Stomach smooth muscle (tissue), 2 donors: ENCODE measurements at regions not wholly inside any gene's neighbourhood (a gene's known extent, or its start where the extent isn't known, plus 50 kb on each side); places are given as distances from the start of the nearest gene placed in this dataset.

Source experiments
- H3K27ac ChIP-seq: one replicate; pipeline ENCODE4 v1.7.0; 2013; ENCODE audit warnings: mild to moderate bottlenecking, low read length, inconsistent platforms
- H3K27me3 ChIP-seq, 2 donors: one replicate each; pipeline ENCODE4 v1.7.0; 2013; ENCODE audit warnings: low read length in 2 of 2; ENCODE audit not compliant: insufficient read depth in 2 of 2, control insufficient read depth in 1 of 2
- H3K36me3 ChIP-seq, 2 donors: one replicate each; pipeline ENCODE4 v1.7.0; 2013; ENCODE audit warnings: low read length in 2 of 2; ENCODE audit not compliant: control insufficient read depth in 2 of 2, insufficient read depth in 2 of 2
- H3K4me1 ChIP-seq: one replicate; pipeline ENCODE4 v1.7.0; 2013; ENCODE audit warnings: low read length; ENCODE audit not compliant: control insufficient read depth, insufficient read depth
- H3K4me3 ChIP-seq, 2 donors: one replicate each; pipeline ENCODE4 v1.7.0; 2013; ENCODE audit warnings: low read length in 2 of 2
- H3K9ac ChIP-seq, 2 donors: one replicate each; pipeline ENCODE4 v1.7.0; 2013; ENCODE audit warnings: low read length in 2 of 2, mild to moderate bottlenecking in 1 of 2
- H3K9me3 ChIP-seq, 2 donors: one replicate each; pipeline ENCODE4 v1.7.0; 2013; ENCODE audit warnings: low read length in 2 of 2; ENCODE audit not compliant: control insufficient read depth in 2 of 2
- donor health status: healthy.
- donor health status: Pancreatic carcinoma.

- no peak overlapping the region for H3K4me3 ChIP-seq
- H3K27ac ChIP-seq = no peak overlapping the region
- no peaks in the 10 kb centered on the region for H3K9me3 ChIP-seq
Observed at GRCh38 chr6:21395121-21395520, 198.4 kb upstream of the SOX4 start.

DNA sequence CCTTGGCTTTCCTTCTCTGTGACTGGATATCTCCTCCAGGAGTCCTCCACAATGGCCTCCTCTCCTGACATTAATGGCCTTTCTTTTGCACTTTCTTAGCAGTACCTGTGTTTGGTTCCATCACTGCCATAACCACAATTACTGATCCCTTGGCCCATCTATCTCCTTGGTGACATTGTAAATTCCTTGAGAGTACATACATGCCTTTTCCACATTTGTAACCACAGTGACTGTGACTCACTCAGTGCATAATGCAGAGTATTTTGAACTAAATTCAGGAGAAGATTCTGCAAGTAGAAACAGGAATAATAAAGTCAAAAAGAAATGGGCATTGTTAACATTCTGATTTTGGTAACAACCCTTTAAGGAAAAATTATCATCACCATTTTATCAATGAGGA, 197.2 kb upstream of the SOX4 start:
- no peaks in the 10 kb centered on the region for H3K9me3 ChIP-seq
- H3K36me3 ChIP-seq = no peaks in the 10 kb centered on the region
- H3K4me1 ChIP-seq = no peaks in the 10 kb centered on the region
- no peak overlapping the region for H3K4me3 ChIP-seq
- no peaks in the 10 kb centered on the region for H3K27me3 ChIP-seq
- H3K27ac ChIP-seq = no peak overlapping the region
- H3K9ac ChIP-seq = no peak overlapping the region

More at GRCh38 chr6:21395121-21395520, 198.4 kb upstream of the SOX4 start:
- H3K4me1 ChIP-seq = no peaks in the 10 kb centered on the region
- H3K9ac ChIP-seq = no peak overlapping the region
- no peaks in the 10 kb centered on the region for H3K36me3 ChIP-seq
- H3K27me3 ChIP-seq = no peaks in the 10 kb centered on the region

DNA sequence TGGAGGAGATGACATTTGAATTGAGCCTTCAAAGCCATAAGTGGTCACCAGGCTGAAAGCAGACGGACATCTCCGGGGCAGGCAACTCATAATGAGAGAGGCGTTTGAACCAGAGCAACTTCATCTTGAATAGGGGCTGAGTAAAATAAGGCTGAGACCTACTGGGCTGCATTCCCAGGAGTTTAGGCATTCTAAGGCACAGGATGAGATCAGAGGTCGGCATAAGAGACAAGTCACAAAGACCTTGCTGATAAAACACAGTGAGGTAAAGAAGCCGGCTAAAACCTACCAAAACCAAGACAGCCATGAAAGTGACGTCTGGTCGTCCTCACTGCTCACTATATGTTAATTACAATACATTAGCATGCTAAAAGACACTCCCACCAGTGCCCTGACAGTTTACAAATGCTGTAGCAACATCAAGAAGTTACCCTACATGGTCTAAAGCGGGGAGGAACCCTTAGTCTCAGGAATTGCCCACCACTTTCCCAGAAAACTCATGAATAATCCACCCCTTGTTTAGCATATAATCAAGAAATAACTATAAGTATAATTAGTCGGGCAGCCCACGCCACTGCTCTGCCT, 194.7 kb upstream of the SOX4 start:
- Histone ChIP-seq H3K4me3 (no peak overlapping the region), H3K4me1 (no peaks in the 10 kb centered on the region), H3K9ac (no peak overlapping the region), H3K27me3 (no peaks in the 10 kb centered on the region), H3K27ac (no peak overlapping the region), H3K9me3 (no peaks in the 10 kb centered on the region), H3K36me3 (no peaks in the 10 kb centered on the region)

DNA sequence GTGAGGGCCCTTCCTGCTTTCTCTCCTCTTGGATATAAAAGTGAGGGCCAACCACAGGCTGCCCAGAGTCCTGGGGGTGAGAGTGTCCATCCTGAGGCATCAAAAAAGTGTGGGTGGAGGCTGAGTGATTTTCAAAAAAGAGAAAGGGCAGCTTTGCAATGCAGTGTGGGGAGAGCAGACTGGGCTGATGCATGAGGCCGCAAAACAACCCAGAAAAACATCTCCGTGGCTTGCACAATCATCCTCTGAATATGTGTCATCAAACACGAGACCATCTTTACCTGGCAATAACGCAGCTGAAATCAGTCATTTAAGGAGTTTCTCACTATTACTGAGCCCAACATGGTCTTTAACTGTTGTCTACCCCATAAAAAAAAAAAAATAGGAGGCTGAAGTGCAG, 191.2 kb upstream of the SOX4 start:
- H3K36me3 ChIP-seq = no peaks in the 10 kb centered on the region
- no peaks in the 10 kb centered on the region for H3K27me3 ChIP-seq
- H3K27ac ChIP-seq = no peak overlapping the region
- H3K9me3 ChIP-seq = no peaks in the 10 kb centered on the region
- H3K4me1 ChIP-seq = no peaks in the 10 kb centered on the region
- H3K9ac ChIP-seq = no peak overlapping the region
- H3K4me3 ChIP-seq = no peak overlapping the region

- Histone ChIP-seq H3K27me3 (no peaks in the 10 kb centered on the region), H3K27ac (no peak overlapping the region), H3K4me1 (no peaks in the 10 kb centered on the region), H3K36me3 (no peaks in the 10 kb centered on the region), H3K4me3 (no peak overlapping the region), H3K9me3 (no peaks in the 10 kb centered on the region), H3K9ac (no peak overlapping the region)
Observed at GRCh38 chr6:21404577-21404976, 189.0 kb upstream of the SOX4 start.

- Histone ChIP-seq H3K36me3 (no peaks in the 10 kb centered on the region), H3K4me3 (no peak overlapping the region), H3K4me1 (no peaks in the 10 kb centered on the region), H3K9me3 (peaks cover 0 to 2% of the 10 kb centered on the region in 2 donors), H3K9ac (no peak overlapping the region), H3K27ac (no peak overlapping the region), H3K27me3 (no peaks in the 10 kb centered on the region)
Observed at GRCh38 chr6:21406316-21406715, 187.2 kb upstream of the SOX4 start.

DNA sequence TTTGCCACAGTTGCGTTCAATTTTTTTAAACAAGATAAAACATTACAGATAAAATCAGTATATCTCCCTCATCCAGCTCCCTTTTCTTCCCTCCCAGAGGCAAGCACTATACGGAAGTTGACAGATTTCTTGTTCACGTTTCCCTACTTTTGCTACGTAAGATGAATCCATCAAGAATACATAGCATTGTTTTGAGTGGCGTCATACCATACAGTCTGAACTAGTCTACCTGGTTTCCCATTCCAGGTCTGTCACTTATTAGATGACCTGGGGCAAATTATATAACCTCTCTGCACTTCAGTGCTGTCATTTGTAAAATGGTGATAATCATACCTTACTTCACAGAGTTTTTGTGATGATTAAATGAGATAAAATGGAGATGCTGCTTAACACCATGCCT, 184.3 kb upstream of the SOX4 start:
- Histone ChIP-seq H3K9me3 (peaks cover 0 to 2% of the 10 kb centered on the region in 2 donors), H3K36me3 (no peaks in the 10 kb centered on the region), H3K4me1 (no peaks in the 10 kb centered on the region), H3K4me3 (no peak overlapping the region), H3K9ac (no peak overlapping the region), H3K27ac (no peak overlapping the region), H3K27me3 (no peaks in the 10 kb centered on the region)

- Histone ChIP-seq H3K27ac (no peak overlapping the region), H3K9ac (no peak overlapping the region), H3K36me3 (no peaks in the 10 kb centered on the region), H3K4me3 (no peak overlapping the region), H3K9me3 (peaks cover 0 to 2% of the 10 kb centered on the region in 2 donors), H3K4me1 (no peaks in the 10 kb centered on the region), H3K27me3 (no peaks in the 10 kb centered on the region)
Observed at GRCh38 chr6:21413428-21413827, 180.1 kb upstream of the SOX4 start.

DNA sequence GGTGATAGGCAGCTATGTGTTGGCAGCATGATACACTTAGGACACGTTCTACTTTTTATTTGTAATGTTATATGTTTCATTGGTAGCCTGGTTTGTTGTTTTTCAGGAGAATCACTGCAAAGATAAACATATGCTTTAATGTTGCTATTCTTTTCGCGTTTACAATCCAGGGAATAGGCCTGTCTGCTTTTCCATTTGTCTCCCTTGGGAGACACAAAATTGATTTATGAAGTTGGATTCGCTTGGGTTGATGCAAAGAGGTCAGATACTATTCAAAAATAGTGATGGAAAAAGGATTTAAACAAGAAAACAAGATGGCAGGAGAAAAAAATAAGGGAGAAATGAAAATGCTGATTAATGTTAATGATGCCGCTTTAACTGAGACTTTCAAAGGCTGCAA, 179.5 kb upstream of the SOX4 start:
- H3K4me3 ChIP-seq = no peak overlapping the region
- no peaks in the 10 kb centered on the region for H3K36me3 ChIP-seq
- H3K4me1 ChIP-seq = no peaks in the 10 kb centered on the region
- H3K9ac ChIP-seq = no peak overlapping the region
- no peak overlapping the region for H3K27ac ChIP-seq
- H3K9me3 ChIP-seq = peaks cover 0 to 2% of the 10 kb centered on the region in 2 donors
- H3K27me3 ChIP-seq = no peaks in the 10 kb centered on the region

DNA sequence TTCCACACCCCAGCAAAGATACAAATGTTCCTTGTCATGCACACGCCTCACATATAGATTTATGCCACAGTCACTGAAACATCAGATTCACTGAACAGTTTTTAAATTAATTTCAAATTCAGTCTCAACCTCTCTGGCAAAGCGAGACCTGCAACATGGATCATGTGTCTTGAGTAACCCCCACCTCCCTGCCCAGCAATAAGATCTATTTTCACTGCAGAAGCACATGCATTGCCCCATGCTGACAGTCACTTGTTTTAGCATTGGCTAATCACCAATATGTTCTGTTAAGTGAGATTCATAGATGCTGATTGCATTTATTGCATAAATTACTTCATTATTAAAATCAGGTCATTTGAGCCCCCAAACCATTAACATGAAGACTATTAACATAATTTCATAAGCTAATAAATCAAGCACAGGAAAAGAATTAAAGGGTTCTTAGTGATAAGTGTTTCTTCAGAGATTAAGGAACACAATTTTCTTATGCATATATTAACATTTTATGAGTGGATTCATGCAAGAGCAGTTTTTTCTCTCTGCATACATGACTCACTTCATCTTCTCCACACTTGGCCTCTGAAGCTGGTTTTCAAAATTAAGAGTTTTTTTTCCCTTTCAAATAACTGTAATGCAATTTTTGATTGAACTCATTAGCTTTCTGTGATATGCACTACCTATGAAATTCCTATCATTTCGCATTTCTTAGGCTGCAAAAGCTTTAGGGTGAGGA, 173.2 kb upstream of the SOX4 start:
- no peak overlapping the region for H3K27ac ChIP-seq
- H3K9ac ChIP-seq = no peak overlapping the region
- no peaks in the 10 kb centered on the region for H3K27me3 ChIP-seq
- H3K36me3 ChIP-seq = no peaks in the 10 kb centered on the region
- no peaks in the 10 kb centered on the region for H3K9me3 ChIP-seq
- H3K4me1 ChIP-seq = no peaks in the 10 kb centered on the region
- H3K4me3 ChIP-seq = no peak overlapping the region

GRCh38 chr6:21420926-21421325, 172.6 kb upstream of the SOX4 start:
- Histone ChIP-seq H3K27ac (no peak overlapping the region), H3K27me3 (no peaks in the 10 kb centered on the region), H3K36me3 (no peaks in the 10 kb centered on the region), H3K4me3 (no peak overlapping the region), H3K9me3 (no peaks in the 10 kb centered on the region), H3K9ac (no peak overlapping the region), H3K4me1 (no peaks in the 10 kb centered on the region)
